DMS 273 treated with DMSO at 0.1 percent for 48 hours (cell line): ENCODE measurements at regions not wholly inside any gene's neighbourhood (a gene's known extent, or its start where the extent isn't known, plus 50 kb on each side); places are given as distances from the start of the nearest gene placed in this dataset.
"Not testable (repeated sequence)": the region's sequence is repeated elsewhere in the genome, so short reads cannot be mapped to it uniquely, and the experiment has no call there.

Experiments used
- DNase-seq: peaks from one replicate; lab custom pipeline; 2025; lab: John Stamatoyannopoulos, UW

DNA sequence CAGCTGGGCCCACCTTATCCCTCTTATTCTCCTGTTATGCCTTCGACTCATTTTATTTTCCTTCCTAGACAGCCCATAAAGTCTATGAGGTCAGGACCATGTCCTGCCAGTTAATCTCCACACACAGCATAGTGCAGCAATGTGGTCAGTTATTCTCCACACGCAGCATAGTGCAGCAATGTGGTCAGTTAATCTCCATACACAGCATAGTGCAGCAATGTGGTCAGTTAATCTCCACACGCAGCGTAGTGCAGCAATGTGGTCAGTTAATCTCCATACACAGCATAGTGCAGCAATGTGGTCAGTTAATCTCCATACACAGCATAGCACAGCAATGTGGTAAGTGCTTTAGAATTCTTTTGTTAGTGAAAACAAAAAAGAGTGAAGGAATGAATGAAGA lies 77.8 kb downstream of the TEX36 start:
- DNase-seq = no peak

DNA sequence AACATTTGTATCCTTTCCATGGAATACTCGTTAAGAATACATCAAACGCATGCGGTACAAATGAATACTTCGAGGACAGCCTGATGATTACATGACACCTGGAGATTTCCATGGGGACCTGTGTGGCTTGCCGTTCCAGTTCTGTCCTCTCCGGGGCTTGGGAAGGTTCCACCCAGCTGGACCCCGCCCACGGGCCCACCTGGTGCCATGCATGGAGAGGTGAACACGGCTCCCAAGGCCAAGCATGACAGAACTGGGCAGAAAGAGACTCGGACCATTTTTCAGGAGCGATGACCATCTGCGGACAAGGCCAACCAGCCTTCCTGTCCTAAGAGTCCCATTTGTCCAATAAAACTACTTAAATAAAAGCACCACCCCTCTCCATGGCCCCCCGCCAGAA lies 80.1 kb downstream of the TEX36 start:
- DNase-seq = no peak

DNA sequence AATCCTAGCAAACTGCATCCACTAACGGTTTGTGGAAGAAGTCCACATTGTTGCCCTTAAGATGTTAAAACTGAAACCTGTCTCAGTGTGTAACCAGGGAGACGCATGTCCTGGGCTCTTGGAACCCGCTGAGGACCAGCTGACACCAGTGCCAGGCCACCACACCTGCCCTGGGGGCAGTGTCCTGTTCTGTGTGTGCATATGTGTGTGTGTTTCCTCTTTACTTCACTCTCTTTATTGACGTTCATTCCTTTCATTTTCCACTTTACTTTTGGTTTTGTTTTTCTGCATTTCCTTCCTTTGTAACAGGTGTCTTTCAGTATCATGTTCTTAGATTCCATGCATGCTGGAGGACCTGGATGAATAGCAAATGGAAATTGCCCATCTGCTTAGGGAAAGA lies 83.8 kb downstream of the TEX36 start:
- no peak for DNase-seq

DNA sequence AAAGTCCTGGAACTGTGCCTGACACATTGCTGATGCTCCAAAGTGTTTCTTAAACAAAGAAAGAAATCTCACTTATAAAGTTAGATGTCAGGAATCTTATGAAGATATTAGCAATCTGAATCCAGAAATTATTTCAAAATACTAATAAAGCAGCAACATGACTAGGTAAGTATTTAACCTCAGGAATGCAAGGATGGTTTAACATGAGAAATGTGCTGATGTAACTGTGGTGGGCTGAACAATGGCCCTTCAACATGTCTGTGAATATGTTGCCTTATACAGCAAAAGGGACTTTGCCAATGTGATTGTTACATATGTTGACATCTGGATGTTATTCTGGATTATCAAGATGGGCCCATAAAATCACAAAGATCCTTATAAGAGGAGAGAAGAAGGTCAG lies 87.1 kb downstream of the TEX36 start:
- no peak for DNase-seq

DNA sequence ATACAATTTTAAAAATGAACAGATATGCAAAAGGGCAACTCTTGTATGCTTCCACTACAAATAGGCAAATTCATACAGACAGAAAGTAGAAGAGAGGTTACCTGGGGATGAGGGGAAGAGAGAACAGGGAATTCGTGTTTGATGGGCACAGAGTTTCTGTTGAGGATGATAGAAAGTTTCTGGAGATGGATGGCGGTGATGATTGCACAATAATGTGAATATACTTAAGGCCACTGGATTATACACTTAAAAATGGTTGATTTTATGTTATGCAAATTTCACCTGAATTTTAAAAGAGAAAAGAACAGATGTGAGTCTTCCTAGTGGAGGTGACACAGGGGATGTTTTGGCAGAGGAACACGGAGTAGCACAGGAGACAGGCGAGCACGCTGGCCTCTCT lies 89.3 kb downstream of the TEX36 start:
- no peak for DNase-seq

DNA sequence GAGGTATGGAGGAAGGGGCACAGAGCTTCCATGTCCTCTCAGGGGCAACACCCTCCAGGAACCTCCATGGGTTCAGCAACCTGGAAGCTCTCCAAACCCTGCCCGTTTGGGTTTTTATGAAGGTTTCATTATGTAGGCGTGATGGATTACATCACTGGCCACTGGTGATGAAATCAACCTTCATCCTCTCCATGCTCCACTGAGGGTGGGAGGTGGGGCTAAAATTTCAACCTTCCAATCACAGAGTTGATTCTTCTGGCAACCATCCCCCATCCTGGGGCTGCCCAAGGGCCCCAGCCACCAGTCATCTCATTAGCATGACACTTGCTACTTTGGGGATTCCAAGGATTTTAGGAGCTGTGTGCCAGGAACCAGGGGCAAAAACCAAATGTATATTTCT lies 90.1 kb downstream of the TEX36 start:
- DNase-seq = no peak

DNA sequence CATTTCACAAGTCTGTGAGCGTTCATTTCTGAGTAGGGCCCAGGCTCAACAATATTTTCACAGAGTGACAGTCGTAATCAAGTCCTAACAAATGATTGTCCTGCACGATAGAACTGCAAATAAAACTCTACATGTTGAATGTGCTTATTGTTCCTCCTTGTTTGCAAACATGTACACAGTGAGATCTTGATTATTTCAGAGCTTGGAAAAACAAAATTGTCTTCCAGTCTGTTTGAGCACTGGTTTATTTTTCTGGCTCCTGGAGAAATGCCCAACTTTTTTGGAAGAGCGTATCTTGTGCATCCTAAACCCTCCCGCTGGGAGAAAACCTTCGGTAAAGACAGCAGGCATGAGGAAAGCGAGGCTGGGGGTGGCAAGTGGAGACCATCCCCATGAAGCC lies 91.1 kb downstream of the TEX36 start:
- DNase-seq = no peak

DNA sequence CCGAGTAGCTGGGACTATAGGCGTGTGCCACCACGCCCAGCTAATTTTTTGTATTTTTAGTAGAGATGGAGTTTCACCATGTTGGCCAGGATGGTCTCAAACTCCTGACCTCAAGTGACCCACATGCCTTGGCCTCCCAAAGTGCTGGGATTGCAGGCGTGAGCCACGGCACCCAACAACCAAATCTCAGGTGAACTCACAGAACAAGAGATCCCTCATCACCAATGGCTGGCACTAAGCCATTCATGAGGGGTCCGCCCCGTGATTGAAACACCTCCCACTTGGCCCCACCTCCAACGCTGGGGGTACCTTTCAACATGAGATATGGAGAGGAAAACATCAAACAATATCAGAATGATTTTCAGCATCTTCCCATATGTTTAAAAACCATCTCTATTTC lies 94.2 kb downstream of the TEX36 start:
- not testable (repeated sequence) for DNase-seq

DNA sequence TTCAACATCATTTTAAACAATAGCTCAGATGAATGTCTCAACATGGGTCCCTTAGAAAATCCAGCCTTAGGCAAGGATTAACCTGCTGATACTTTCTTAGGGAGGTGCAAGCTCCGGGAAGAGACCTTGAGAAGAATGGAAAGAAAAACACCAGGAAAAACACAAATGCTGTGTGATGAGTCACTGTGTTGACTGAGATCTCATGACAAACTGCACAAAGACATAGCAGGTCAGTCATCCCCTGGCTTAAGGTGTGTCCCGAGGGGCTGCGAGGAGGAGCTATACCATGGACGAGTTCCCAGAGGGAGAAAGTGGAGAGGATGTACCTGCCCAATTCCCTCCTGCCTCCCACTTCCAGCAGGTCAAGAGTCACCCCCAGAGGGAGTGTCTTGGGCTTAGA lies 98.0 kb downstream of the TEX36 start:
- DNase-seq = no peak

DNA sequence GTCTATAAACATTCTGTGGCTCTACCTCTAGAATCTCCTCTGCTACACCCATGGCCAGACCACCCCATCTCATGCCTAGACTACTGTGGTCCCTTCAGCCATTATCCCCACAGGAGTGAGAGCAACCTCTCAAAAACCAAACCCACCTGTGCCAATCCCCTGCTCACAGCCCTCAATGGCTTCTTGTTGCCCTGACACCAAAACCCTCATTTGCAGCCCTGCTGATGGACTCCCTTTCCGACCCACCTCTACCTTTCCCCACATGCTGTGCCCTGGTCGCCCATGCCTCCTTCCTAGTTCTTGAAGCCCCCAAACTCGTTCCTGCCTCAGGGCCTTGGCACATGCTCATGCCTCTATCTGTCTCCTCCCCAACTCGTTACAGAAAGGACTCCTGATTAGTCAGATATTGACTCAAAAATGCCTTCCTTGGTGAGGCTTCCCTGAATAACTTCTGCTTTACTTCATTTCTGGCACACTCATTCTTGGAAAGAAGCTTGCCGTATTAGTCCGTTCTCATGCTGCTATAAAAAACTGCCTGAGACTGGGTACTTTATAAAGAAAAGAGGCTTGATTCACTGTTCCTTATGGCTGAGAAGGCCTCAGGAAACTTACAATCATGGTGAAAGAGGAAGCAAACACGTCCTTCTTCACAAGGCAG lies 104.2 kb downstream of the TEX36 start:
- no peak for DNase-seq

DNA sequence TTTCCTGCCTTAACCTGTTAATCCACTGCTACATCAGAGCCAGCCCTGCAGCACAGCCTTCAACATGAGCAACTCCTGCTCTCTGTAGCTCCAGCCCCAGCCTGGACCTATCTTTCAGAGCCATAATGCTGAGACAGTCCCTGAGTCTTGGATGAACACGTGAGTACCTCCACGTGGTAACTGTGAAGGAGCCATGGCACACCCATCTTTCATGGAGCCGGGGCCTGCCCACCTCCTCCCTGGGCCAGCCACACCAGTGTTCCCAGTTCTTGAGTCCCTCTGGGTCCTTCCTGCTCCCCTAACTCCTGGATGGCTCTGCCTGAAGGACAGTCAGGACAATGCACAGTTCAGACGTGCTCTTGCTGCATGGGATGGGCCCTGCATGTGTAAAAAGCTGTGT lies 107.1 kb downstream of the TEX36 start:
- no peak for DNase-seq

DNA sequence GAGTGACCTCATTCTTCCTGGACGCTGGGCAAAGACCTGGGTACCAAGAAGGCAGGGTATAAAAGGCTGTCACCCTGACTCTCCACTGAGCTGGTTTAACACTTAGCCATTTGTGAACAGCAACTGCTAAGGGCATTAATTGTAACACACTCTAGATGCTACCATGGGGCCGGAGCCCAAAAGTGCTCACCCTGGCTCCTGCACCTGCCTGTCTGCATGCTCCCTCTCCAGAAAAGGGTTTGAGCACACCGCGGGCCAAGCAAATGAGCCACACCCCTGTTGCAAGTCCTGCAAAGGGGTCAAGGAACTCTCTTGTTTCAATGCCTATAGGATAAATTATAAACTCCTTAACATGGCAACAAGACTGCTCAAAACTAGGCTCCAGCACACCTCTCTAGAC lies 114.8 kb downstream of the TEX36 start:
- no peak for DNase-seq

DNA sequence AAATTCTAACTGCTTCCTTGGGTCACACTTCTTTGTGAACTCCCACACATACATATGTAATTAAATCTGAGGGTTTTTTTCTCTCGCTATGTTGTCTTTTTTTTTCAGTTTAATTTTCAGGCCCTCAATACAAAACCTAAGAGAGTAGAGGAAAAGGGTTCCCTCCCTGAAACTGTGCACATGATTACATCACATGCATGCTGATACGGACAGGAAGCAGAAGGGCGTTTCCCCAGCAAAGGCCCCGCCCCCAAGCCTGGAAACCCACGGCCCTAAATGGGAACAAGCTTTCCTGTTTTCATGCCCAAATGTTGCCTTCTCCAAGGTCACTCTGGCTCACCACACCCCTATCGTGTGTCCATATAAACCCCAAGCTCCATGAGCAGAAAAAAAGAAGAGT lies 115.4 kb downstream of the TEX36 start:
- DNase-seq = no peak

DNA sequence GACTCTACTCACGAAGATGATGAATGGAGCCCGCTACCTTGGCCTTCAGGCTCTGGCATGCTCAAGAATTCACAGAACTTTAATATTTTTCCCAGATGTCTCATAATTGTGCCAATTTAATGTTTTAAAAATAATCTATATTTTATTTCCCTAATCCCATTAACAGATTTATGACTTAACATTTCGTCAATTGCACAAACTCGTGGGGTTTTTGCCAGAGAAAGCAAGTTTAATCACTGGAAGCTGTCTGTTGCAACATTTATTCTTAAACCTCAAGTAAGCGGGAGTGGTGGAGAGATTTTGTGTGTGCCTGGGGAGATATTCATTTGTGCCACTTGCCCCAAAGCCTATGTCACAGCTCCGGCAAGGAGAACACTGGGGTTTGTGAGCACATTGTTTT lies 117.9 kb downstream of the TEX36 start:
- no peak for DNase-seq

DNA sequence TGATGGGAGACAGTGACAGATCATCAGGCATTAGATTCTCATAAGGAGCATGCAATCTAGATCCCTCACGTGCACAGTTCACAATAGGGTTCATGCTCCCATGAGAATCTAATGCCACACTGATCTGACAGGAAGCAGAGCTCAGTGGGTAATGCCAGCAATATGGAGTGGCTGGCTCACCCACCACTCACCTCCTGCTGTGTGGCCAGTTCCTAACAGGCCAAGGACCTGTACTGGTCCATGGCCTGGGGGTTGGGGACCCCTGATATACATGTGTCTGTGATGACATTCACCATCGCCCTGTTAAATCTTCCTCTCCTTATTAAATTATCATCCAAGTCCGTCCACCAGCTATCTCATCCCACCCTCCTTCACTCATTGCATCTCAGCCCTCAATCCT lies 118.4 kb downstream of the TEX36 start:
- no peak for DNase-seq

DNA sequence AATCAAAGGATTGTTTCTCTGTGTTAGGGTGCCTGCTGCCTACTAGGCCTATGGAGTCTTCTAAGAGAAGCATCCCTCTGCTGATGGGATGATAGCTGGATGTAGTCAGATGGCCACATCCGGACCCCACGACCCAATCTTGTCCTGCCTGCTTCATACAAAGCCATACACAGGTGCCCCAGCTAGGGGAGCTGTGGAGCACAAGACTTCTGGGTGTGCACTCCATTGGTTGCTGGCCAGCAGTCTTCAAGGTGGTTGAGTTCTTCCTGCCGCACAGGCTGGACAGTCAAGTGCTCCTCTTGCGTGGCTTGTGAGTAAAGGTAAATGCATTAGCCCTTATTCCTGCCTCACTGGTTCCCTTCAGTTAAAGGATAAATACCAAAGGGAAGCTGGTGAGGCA lies 120.2 kb downstream of the TEX36 start:
- DNase-seq = no peak

DNA sequence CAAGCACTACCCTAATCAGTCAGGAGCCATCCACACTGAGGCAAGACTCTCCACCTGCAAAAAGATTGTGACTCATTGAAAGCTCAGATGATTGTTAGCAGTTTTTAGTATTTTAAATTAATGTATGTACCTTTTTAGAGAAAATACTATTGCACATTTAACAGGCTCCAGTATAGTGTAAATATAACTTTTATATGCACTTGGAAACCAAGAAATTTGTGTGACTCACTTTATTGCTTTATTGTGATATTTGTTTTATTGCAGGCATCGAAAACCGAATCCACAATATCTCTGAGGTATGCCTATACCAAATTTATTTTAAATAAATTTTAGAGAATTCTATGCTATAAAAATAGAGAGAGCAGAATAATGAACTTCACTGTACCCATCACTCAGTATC lies 122.0 kb downstream of the TEX36 start:
- no peak for DNase-seq

DNA sequence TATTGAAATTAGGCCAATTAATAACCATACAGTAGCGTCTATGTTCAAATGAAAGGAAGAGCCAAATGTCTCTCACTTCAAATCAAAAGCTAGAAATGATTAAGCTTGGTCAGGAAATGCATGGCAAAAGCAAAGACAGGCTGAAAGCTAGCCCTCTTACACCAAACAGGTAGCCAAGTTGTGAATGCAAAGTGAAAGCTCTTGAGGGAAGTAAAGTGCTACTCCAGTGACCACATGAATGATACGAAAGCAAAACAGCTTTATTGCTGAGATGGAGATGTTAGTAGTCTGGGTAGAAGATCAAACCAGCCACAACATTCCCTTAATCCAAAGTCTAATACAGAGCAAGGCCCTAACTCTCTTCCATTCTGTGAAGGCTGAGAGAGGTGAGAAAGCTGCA lies 123.8 kb downstream of the TEX36 start:
- DNase-seq = no peak

DNA sequence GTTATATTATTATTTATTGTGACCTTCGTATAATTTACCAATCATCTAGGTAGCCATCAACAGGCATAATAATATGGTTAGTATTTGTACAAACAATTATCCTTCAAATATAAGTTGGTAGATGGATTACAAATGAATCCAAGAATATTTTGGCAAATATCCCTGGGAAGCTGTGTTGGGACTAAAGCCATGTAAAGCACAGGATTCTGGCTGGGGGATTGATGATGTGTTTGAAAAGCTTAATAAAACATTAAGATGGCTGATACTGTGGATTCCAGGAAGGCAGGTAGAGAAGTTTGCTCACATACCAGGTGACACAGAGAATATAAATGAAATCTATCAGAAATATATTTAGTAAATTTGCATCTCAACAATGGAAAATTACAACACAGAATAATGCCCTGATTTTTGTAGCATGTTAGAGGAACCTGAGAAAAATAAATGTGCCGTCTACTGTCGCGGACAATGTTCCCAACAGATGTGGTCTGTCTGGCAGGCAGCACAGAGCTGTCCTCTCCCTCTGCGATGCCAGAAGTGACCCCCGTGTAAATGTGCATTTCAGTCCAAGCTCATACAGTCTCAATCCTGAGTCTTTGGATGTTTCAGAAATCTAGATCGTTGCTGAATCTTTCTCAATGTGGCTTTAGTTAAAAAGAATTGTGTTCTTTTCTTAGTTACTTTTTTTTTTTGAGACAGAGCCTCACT lies 125.0 kb downstream of the TEX36 start:
- no peak for DNase-seq

DNA sequence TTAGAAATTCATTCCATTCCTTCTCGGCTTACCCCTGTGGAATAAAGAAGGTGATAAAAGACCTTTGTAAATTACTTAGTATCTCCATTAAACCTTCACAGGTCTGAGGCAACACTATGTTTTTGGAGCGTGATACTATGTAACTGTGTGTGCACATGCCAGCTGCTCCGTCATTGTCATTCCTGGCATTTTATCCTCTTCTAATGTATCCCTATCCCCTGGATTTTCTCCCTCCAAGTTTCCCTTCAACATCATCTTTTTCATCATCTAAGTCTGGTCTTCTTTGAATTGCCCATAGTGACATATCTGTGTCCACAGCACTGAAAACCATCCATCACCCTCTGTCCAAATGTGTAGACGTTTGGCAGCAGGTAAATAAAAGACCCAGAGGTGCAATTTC lies 125.7 kb downstream of the TEX36 start:
- no peak for DNase-seq

DNA sequence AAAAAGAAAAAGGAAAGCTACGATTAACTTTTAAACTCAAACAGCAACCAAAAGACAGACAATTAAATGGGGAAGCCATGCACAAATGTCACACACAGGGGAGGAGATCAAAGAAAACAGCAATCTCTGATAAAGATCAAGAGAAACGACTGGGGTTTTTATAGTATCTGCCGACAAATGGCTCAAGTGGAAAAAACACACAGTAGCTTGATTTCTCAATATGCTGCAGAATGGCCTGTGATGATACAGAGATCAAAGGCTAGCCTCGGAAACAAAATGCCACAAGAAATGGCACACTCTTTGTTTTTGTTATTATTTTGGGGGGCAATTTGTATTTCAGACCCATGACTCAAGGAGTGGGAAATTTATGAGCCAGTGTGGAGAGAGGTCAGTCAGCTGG lies 126.1 kb downstream of the TEX36 start:
- DNase-seq = no peak

DNA sequence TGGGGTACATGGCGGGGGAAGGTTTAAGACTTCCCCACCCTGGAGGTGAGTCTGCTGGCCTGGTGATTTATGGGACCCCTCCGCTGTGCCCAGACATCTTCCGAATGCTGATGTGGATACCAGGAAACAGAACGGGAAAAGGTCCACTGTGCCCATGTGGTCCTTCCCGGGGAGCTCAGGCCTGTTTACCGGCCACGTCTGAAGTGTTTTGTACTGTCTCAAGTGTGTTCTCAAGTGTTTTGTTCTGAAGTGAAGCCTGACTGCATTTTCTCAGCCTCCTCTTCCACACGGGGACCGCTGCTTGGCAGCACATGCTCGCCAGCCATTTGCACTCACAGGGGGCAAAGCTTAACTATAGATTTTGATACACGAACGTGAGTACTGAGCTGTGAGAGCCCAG lies 127.2 kb downstream of the TEX36 start:
- DNase-seq = no peak

DNA sequence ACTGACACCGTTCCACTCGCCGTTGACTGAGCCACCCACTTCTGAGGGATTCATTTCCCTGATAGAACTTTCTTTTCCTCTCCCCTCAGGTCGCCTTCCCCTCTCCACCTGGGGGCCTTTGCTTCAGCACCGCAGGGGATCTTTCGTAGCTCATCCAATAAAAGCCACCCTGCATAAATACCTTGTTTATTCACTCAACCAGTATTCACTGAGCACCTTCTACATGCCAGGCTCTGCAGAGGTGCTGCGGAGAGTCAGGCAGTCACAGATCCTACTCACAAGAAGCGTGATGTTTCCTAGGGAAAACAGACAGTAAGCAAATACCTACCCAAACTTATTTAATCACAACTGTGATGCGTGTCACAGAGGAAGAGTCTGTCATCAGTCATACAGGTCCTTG lies 127.7 kb downstream of the TEX36 start:
- DNase-seq = no peak

DNA sequence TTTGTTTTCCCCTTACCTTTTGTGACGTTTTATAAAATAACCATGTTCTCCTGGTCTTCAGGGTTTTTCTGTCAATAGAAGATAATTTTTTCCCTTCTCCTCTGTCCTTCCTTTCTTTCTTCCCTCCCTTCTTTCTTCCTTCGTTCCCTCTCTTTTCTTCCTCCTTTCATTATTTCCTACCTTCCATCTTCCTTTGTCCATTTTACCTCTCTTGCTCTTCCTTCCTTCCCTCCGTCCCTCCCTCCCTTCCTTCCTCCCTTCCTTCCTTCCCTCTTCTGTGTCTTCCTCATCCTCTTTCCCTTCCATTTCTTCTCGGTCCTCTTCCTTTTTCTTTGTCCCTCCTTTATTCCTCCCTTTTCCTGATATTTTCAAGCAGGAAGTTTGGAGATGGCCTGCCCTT lies 128.2 kb downstream of the TEX36 start:
- no peak for DNase-seq
